Activated effector memory CD4-positive, alpha-beta T cell treated with anti-CD3 and anti-CD28 coated beads, Interleukin-2, amount 50 U/mL, for 16 hours (primary cell): ENCODE measurements at regions not wholly inside any gene's neighbourhood (a gene's known extent, or its start where the extent isn't known, plus 50 kb on each side); places are given as distances from the start of the nearest gene placed in this dataset.
"Not testable (repeated sequence)": the region's sequence is repeated elsewhere in the genome, so short reads cannot be mapped to it uniquely, and the experiment has no call there.

Experiments
- DNase-seq: peaks from one replicate; pipeline ENCODE4 v3.0.0-alpha.2; 2020

- DNase-seq: no peak
Observed at GRCh38 chr2:125224830-125225229, 1199.7 kb downstream of the CNTNAP5 start.

GRCh38 chr2:125227843-125228392 is 1202.8 kb downstream of the CNTNAP5 start:
- DNase-seq: no peak

- DNase-seq: no peak
Observed at GRCh38 chr2:125240870-125241269, 1215.8 kb downstream of the CNTNAP5 start.

GRCh38 chr2:125243074-125243473 is 1218.0 kb downstream of the CNTNAP5 start:
- no peak for DNase-seq

- no peak for DNase-seq
Observed at GRCh38 chr2:125254010-125254409, 1228.9 kb downstream of the CNTNAP5 start.

GRCh38 chr2:125259451-125259850 is 1234.4 kb downstream of the CNTNAP5 start:
- DNase-seq: no peak

- not testable (repeated sequence) for DNase-seq
Observed at GRCh38 chr2:125260366-125260930, 1235.4 kb downstream of the CNTNAP5 start.

GRCh38 chr2:125264453-125264852 is 1239.4 kb downstream of the CNTNAP5 start:
- no peak for DNase-seq

GRCh38 chr2:125267683-125268082 is 1242.6 kb downstream of the CNTNAP5 start:
- no peak for DNase-seq

GRCh38 chr2:125272651-125273050 is 1247.6 kb downstream of the CNTNAP5 start:
- DNase-seq: no peak

- DNase-seq: no peak
Observed at GRCh38 chr2:125274718-125275117, 1249.6 kb downstream of the CNTNAP5 start.

GRCh38 chr2:125280265-125280664 is 1255.2 kb downstream of the CNTNAP5 start:
- no peak for DNase-seq

GRCh38 chr2:125281242-125281641 is 1256.2 kb downstream of the CNTNAP5 start:
- DNase-seq: no peak

GRCh38 chr2:125296742-125297141 is 1271.7 kb downstream of the CNTNAP5 start:
- no peak for DNase-seq

- no peak for DNase-seq
Observed at GRCh38 chr2:125310657-125311364, 1285.7 kb downstream of the CNTNAP5 start.

GRCh38 chr2:125312342-125312741 is 1287.3 kb downstream of the CNTNAP5 start:
- DNase-seq: no peak

- no peak for DNase-seq
Observed at GRCh38 chr2:125313806-125314205, 1288.7 kb downstream of the CNTNAP5 start.

GRCh38 chr2:125318740-125319139 is 1293.7 kb downstream of the CNTNAP5 start:
- DNase-seq: no peak

GRCh38 chr2:125324273-125324672 is 1299.2 kb downstream of the CNTNAP5 start:
- no peak for DNase-seq

GRCh38 chr2:125330133-125330532 is 1305.0 kb downstream of the CNTNAP5 start:
- no peak for DNase-seq

- DNase-seq: no peak
Observed at GRCh38 chr2:125341353-125341752, 1314.6 kb upstream of the GYPC start.

GRCh38 chr2:125353542-125353941 is 1302.4 kb upstream of the GYPC start:
- DNase-seq: not testable (repeated sequence)

- no peak for DNase-seq
Observed at GRCh38 chr2:125364192-125364983, 1291.6 kb upstream of the GYPC start.

- no peak for DNase-seq
Observed at GRCh38 chr2:125364984-125365265, 1291.0 kb upstream of the GYPC start.
